Hypothalamus (tissue), 51 donors: ENCODE measurements at regions not wholly inside any gene's neighbourhood (a gene's known extent, or its start where the extent isn't known, plus 50 kb on each side); places are given as distances from the start of the nearest gene placed in this dataset.

Experiments
- DNase-seq, 51 donors: peaks; one replicate each; lab custom pipeline; 2025; lab: John Stamatoyannopoulos, UW

- DNase-seq, result peak in 41 of 51 donors; percentile 2 to 80 (median 36)
Observed at GRCh38 chrX:40459571-40460158, 121.1 kb upstream of the ATP6AP2 start.

- no peak for DNase-seq
Observed at GRCh38 chrX:40457406-40457805, 123.4 kb upstream of the ATP6AP2 start.

GRCh38 chrX:40452031-40452430 lies 128.7 kb upstream of the ATP6AP2 start:
- no peak for DNase-seq

GRCh38 chrX:40449956-40450706 lies 130.6 kb upstream of the ATP6AP2 start:
- no peak for DNase-seq

- DNase-seq, result no peak
Observed at GRCh38 chrX:40449396-40449795, 131.4 kb upstream of the ATP6AP2 start.

GRCh38 chrX:40448793-40449192 lies 132.0 kb upstream of the ATP6AP2 start:
- DNase-seq, result no peak

GRCh38 chrX:40446921-40447320 lies 133.8 kb upstream of the ATP6AP2 start:
- DNase-seq, result no peak

- no peak for DNase-seq
Observed at GRCh38 chrX:40445691-40446090, 135.1 kb upstream of the ATP6AP2 start.

GRCh38 chrX:40444798-40445496 lies 135.8 kb upstream of the ATP6AP2 start:
- no peak for DNase-seq

- no peak for DNase-seq
Observed at GRCh38 chrX:40444133-40444532, 136.6 kb upstream of the ATP6AP2 start.

- DNase-seq, result peak in 11 of 51 donors; percentile 1 to 11 (median 3)
Observed at GRCh38 chrX:40440866-40441265, 139.9 kb upstream of the ATP6AP2 start.

GRCh38 chrX:40439625-40440532 lies 140.9 kb upstream of the ATP6AP2 start:
- DNase-seq, result no peak

GRCh38 chrX:40437348-40437747 lies 143.4 kb upstream of the ATP6AP2 start:
- DNase-seq, result no peak

- DNase-seq, result peak in 41 of 51 donors; percentile 0 to 73 (median 28)
Observed at GRCh38 chrX:40434947-40435346, 145.8 kb upstream of the ATP6AP2 start.

GRCh38 chrX:40434443-40434842 lies 146.3 kb upstream of the ATP6AP2 start:
- DNase-seq, result no peak

GRCh38 chrX:40433160-40433559 lies 147.6 kb upstream of the ATP6AP2 start:
- DNase-seq, result no peak

GRCh38 chrX:40424259-40424658 lies 156.5 kb upstream of the ATP6AP2 start:
- DNase-seq, result no peak

- peak in 18 of 51 donors; percentile 1 to 20 (median 4) for DNase-seq
Observed at GRCh38 chrX:40423299-40423698, 157.5 kb upstream of the ATP6AP2 start.

GRCh38 chrX:40422021-40422420 lies 158.7 kb upstream of the ATP6AP2 start:
- no peak for DNase-seq

- DNase-seq, result peak in 43 of 51 donors; percentile 0 to 85 (median 35)
Observed at GRCh38 chrX:40420899-40421729, 159.7 kb upstream of the ATP6AP2 start.
